H7 (cell line): ENCODE measurements at regions not wholly inside any gene's neighbourhood (a gene's known extent, or its start where the extent isn't known, plus 50 kb on each side); places are given as distances from the start of the nearest gene placed in this dataset.
A peak's percentile ranks its signal among the peaks of the same experiment; 100 is the strongest.

Experiments
- DNase-seq: peaks from one replicate; pipeline ENCODE4 v3.0.0; 2012
- H3K27me3 ChIP-seq: 2 replicates; pipeline ENCODE4 v1.6.0; 2011; ENCODE audit warnings: mild to moderate bottlenecking, low read length; ENCODE audit not compliant: control insufficient read depth, insufficient read depth
- H3K36me3 ChIP-seq: replicated peaks from 2 replicates; pipeline ENCODE4 v1.5.1; 2011; ENCODE audit warnings: low read length; ENCODE audit not compliant: control insufficient read depth, insufficient read depth
- H3K4me3 ChIP-seq: 2 replicates; pipeline ENCODE4 v1.5.1; 2011; ENCODE audit warnings: low read depth, mild to moderate bottlenecking, control low read depth, low read length, moderate library complexity; ENCODE audit not compliant: insufficient read depth

- H3K4me3 ChIP-seq, result no peak overlapping the region
- no peaks in the 10 kb centered on the region for H3K36me3 ChIP-seq
- no peak for DNase-seq
- H3K27me3 ChIP-seq, result no peaks in the 10 kb centered on the region
Measured at GRCh38 chr17:73863761-73864535, 219.7 kb upstream of the SDK2 start.

GRCh38 chr17:73865831-73866230 lies 221.6 kb upstream of the SDK2 start:
- Histone ChIP-seq H3K27me3 (no peaks in the 10 kb centered on the region), H3K4me3 (no peak overlapping the region), H3K36me3 (no peaks in the 10 kb centered on the region)
- no peak for DNase-seq

- Histone ChIP-seq H3K27me3 (no peaks in the 10 kb centered on the region), H3K4me3 (no peak overlapping the region), H3K36me3 (no peaks in the 10 kb centered on the region)
- DNase-seq, result no peak
Measured at GRCh38 chr17:73867056-73867455, 222.8 kb upstream of the SDK2 start.

- Histone ChIP-seq H3K4me3 (no peak overlapping the region), H3K36me3 (no peaks in the 10 kb centered on the region), H3K27me3 (no peaks in the 10 kb centered on the region)
- no peak for DNase-seq
Measured at GRCh38 chr17:73870068-73870467, 225.8 kb upstream of the SDK2 start.

GRCh38 chr17:73870473-73870872 lies 226.2 kb upstream of the SDK2 start:
- no peaks in the 10 kb centered on the region for H3K36me3 ChIP-seq
- DNase-seq, result no peak
- no peaks in the 10 kb centered on the region for H3K27me3 ChIP-seq
- no peak overlapping the region for H3K4me3 ChIP-seq

GRCh38 chr17:73872816-73873215 lies 228.6 kb upstream of the SDK2 start:
- H3K36me3 ChIP-seq, result no peaks in the 10 kb centered on the region
- H3K4me3 ChIP-seq, result no peak overlapping the region
- H3K27me3 ChIP-seq, result no peaks in the 10 kb centered on the region
- DNase-seq, result peak; percentile 58

GRCh38 chr17:73874008-73874720 lies 229.9 kb upstream of the SDK2 start:
- Histone ChIP-seq H3K36me3 (no peaks in the 10 kb centered on the region), H3K4me3 (no peak overlapping the region), H3K27me3 (no peaks in the 10 kb centered on the region)
- no peak for DNase-seq

- H3K36me3 ChIP-seq, result no peaks in the 10 kb centered on the region
Measured at GRCh38 chr17:73875346-73875745, 231.1 kb upstream of the SDK2 start.

GRCh38 chr17:73877962-73878361 lies 233.7 kb upstream of the SDK2 start:
- Histone ChIP-seq H3K36me3 (no peaks in the 10 kb centered on the region), H3K27me3 (no peaks in the 10 kb centered on the region), H3K4me3 (no peak overlapping the region)
- peak; percentile 67 for DNase-seq

More at GRCh38 chr17:73875346-73875745, 231.1 kb upstream of the SDK2 start:
- no peak for DNase-seq
- H3K4me3 ChIP-seq, result no peak overlapping the region
- H3K27me3 ChIP-seq, result no peaks in the 10 kb centered on the region

- no peaks in the 10 kb centered on the region for H3K36me3 ChIP-seq
- H3K4me3 ChIP-seq, result no peak overlapping the region
- DNase-seq, result no peak
- H3K27me3 ChIP-seq, result no peaks in the 10 kb centered on the region
Measured at GRCh38 chr17:73878923-73879322, 234.7 kb upstream of the SDK2 start.

GRCh38 chr17:73879987-73880386 lies 235.7 kb upstream of the SDK2 start:
- Histone ChIP-seq H3K4me3 (no peak overlapping the region), H3K36me3 (no peaks in the 10 kb centered on the region), H3K27me3 (peaks cover 2% of the 10 kb centered on the region; the same call in 1 of the 2 replicates)
- DNase-seq, result no peak

GRCh38 chr17:73882590-73882989 lies 238.3 kb upstream of the SDK2 start:
- DNase-seq, result no peak
- H3K27me3 ChIP-seq, result peaks cover 2% of the 10 kb centered on the region; the same call in 1 of the 2 replicates
- H3K36me3 ChIP-seq, result no peaks in the 10 kb centered on the region
- no peak overlapping the region for H3K4me3 ChIP-seq

- Histone ChIP-seq H3K27me3 (peaks cover 2% of the 10 kb centered on the region; the same call in 1 of the 2 replicates), H3K36me3 (no peaks in the 10 kb centered on the region), H3K4me3 (no peak overlapping the region)
- no peak for DNase-seq
Measured at GRCh38 chr17:73883175-73883574, 238.9 kb upstream of the SDK2 start.

- Histone ChIP-seq H3K36me3 (no peaks in the 10 kb centered on the region), H3K27me3 (peaks cover 2% of the 10 kb centered on the region; the same call in 1 of the 2 replicates), H3K4me3 (no peak overlapping the region)
- no peak for DNase-seq
Measured at GRCh38 chr17:73887739-73888138, 243.5 kb upstream of the SDK2 start.

GRCh38 chr17:73888862-73889261 lies 244.6 kb upstream of the SDK2 start:
- Histone ChIP-seq H3K36me3 (no peaks in the 10 kb centered on the region), H3K4me3 (no peak overlapping the region), H3K27me3 (peaks cover 2% of the 10 kb centered on the region; the same call in 1 of the 2 replicates)
- no peak for DNase-seq
